GM11168 (cell line): ENCODE measurements at regions not wholly inside any gene's neighbourhood (a gene's known extent, or its start where the extent isn't known, plus 50 kb on each side); places are given as distances from the start of the nearest gene placed in this dataset.

Source experiments
- in situ Hi-C: fragments of 300-500 bp; cut with MboI; formaldehyde crosslinking; loops from one replicate; pipeline ENCODE4 v1.12.0; 2022; ENCODE audit warnings: low sequenced_read_pairs; ENCODE audit not compliant: unreplicated experiment

GRCh38 chr10:90302758-90303481 is 554.9 kb downstream of the HTR7 start:
- in situ Hi-C loops: no loop called here

GRCh38 chr10:90304533-90304932 is 553.3 kb downstream of the HTR7 start:
- in situ Hi-C loops: no loop called here

GRCh38 chr10:90306187-90306586 is 551.7 kb downstream of the HTR7 start:
- in situ Hi-C loops: no loop called here

- in situ Hi-C loops: no loop called here
These were observed 549.6 kb downstream of the HTR7 start for GRCh38 chr10:90308223-90308622.

GRCh38 chr10:90313576-90314325 is 544.1 kb downstream of the HTR7 start:
- in situ Hi-C loops: no loop called here

- in situ Hi-C loops: no loop called here
These were observed 543.1 kb downstream of the HTR7 start for GRCh38 chr10:90314718-90315117.

- in situ Hi-C loops: no loop called here
These were observed 540.7 kb downstream of the HTR7 start for GRCh38 chr10:90317172-90317571.

- in situ Hi-C loops: no loop called here
These were observed 539.2 kb downstream of the HTR7 start for GRCh38 chr10:90318659-90319058.

GRCh38 chr10:90319188-90319914 is 538.5 kb downstream of the HTR7 start:
- in situ Hi-C loops: no loop called here

- in situ Hi-C loops: no loop called here
These were observed 536.6 kb downstream of the HTR7 start for GRCh38 chr10:90321132-90321816.

GRCh38 chr10:90326498-90327267 is 531.2 kb downstream of the HTR7 start:
- in situ Hi-C loops: no loop called here

- in situ Hi-C loops: no loop called here
These were observed 530.2 kb downstream of the HTR7 start for GRCh38 chr10:90327611-90328010.

GRCh38 chr10:90328459-90328858 is 529.4 kb downstream of the HTR7 start:
- in situ Hi-C loops: no loop called here

- in situ Hi-C loops: no loop called here
These were observed 528.9 kb downstream of the HTR7 start for GRCh38 chr10:90328896-90329295.

GRCh38 chr10:90337316-90337715 is 520.5 kb downstream of the HTR7 start:
- in situ Hi-C loops: no loop called here

- in situ Hi-C loops: loop anchor here (10.0 kb wide), 1 partner anchor 212 kb away; no protein-coding TSS in a partner anchor
These were observed 515.4 kb downstream of the HTR7 start for GRCh38 chr10:90342480-90342879.

- in situ Hi-C loops: loop anchor here (10.0 kb wide), 1 partner anchor 211 kb away; no protein-coding TSS in a partner anchor
These were observed 513.6 kb downstream of the HTR7 start for GRCh38 chr10:90344226-90344625.

- in situ Hi-C loops: loop anchor here (10.0 kb wide), 1 partner anchor 208 kb away; no protein-coding TSS in a partner anchor
These were observed 510.6 kb downstream of the HTR7 start for GRCh38 chr10:90347239-90347638.

GRCh38 chr10:90350122-90350521 is 507.7 kb downstream of the HTR7 start:
- in situ Hi-C loops: no loop called here

GRCh38 chr10:90352288-90352687 is 505.6 kb downstream of the HTR7 start:
- in situ Hi-C loops: no loop called here
